NCI-H146 (cell line): ENCODE measurements at regions not wholly inside any gene's neighbourhood (a gene's known extent, or its start where the extent isn't known, plus 50 kb on each side); places are given as distances from the start of the nearest gene placed in this dataset.
"Not testable (repeated sequence)": the region's sequence is repeated elsewhere in the genome, so short reads cannot be mapped to it uniquely, and the experiment has no call there.

Experiments
- DNase-seq: peaks from one replicate; lab custom pipeline; 2025; lab: John Stamatoyannopoulos, UW

GRCh38 chr5:18240971-18241370 is 606.7 kb downstream of the TAF11L14 start:
- DNase-seq, result no peak

GRCh38 chr5:18243846-18244245 is 609.6 kb downstream of the TAF11L14 start:
- no peak for DNase-seq

- DNase-seq, result no peak
Measured at GRCh38 chr5:18244309-18244708, 610.0 kb downstream of the TAF11L14 start.

- DNase-seq, result no peak
Measured at GRCh38 chr5:18252559-18252958, 618.3 kb downstream of the TAF11L14 start.

- no peak for DNase-seq
Measured at GRCh38 chr5:18264126-18264882, 630.0 kb downstream of the TAF11L14 start.

- no peak for DNase-seq
Measured at GRCh38 chr5:18270635-18271338, 636.5 kb downstream of the TAF11L14 start.

GRCh38 chr5:18276939-18277338 is 642.7 kb downstream of the TAF11L14 start:
- DNase-seq, result no peak

GRCh38 chr5:18281947-18282581 is 647.8 kb downstream of the TAF11L14 start:
- peak; percentile 62 for DNase-seq

GRCh38 chr5:18285257-18285656 is 651.0 kb downstream of the TAF11L14 start:
- DNase-seq, result no peak

GRCh38 chr5:18292146-18292545 is 657.9 kb downstream of the TAF11L14 start:
- DNase-seq, result no peak

GRCh38 chr5:18295696-18296095 is 661.4 kb downstream of the TAF11L14 start:
- DNase-seq, result not testable (repeated sequence)

- no peak for DNase-seq
Measured at GRCh38 chr5:18299166-18299565, 664.9 kb downstream of the TAF11L14 start.

GRCh38 chr5:18305288-18305924 is 671.1 kb downstream of the TAF11L14 start:
- DNase-seq, result peak; percentile 44

GRCh38 chr5:18311266-18311665 is 677.0 kb downstream of the TAF11L14 start:
- no peak for DNase-seq

- no peak for DNase-seq
Measured at GRCh38 chr5:18312016-18312415, 677.8 kb downstream of the TAF11L14 start.

GRCh38 chr5:18314192-18314778 is 680.0 kb downstream of the TAF11L14 start:
- peak; percentile 26 for DNase-seq

GRCh38 chr5:18321262-18321942 is 687.1 kb downstream of the TAF11L14 start:
- DNase-seq, result no peak

GRCh38 chr5:18323891-18324290 is 689.6 kb downstream of the TAF11L14 start:
- no peak for DNase-seq

- no peak for DNase-seq
Measured at GRCh38 chr5:18325431-18325830, 691.2 kb downstream of the TAF11L14 start.

GRCh38 chr5:18329328-18329727 is 695.1 kb downstream of the TAF11L14 start:
- DNase-seq, result no peak

- no peak for DNase-seq
Measured at GRCh38 chr5:18333841-18334240, 699.6 kb downstream of the TAF11L14 start.

GRCh38 chr5:18334949-18335348 is 700.7 kb downstream of the TAF11L14 start:
- no peak for DNase-seq
